ENCODE measurements at regions not wholly inside any gene's neighbourhood (a gene's known extent, or its start where the extent isn't known, plus 50 kb on each side); places are given as distances from the start of the nearest gene placed in this dataset.

- TF ChIP-seq CTCF (IDR thresholded peaks at IDR 0.05; ENCODE audit: unreplicated experiment) = no peak
- Mint-ChIP-seq H3K27ac (ENCODE audit: low read depth, unreplicated experiment) (no peak overlapping the region), H3K27me3 (ENCODE audit: insufficient read depth, unreplicated experiment) (no peaks in the 10 kb centered on the region), H3K4me3 (ENCODE audit: unreplicated experiment) (no peak overlapping the region), H3K36me3 (ENCODE audit: insufficient read depth, unreplicated experiment) (no peaks in the 10 kb centered on the region), H3K9me3 (ENCODE audit: unreplicated experiment) (no peaks in the 10 kb centered on the region), H3K4me1 (ENCODE audit: insufficient read depth, unreplicated experiment) (no peaks in the 10 kb centered on the region)
- ChIA-PET POLR2A (interaction anchor here (1.2 kb wide), 1 partner anchor 11 kb away, joined by 3 read pairs; no protein-coding TSS in a partner anchor), CTCF (interaction anchor here (0.6 to 2.2 kb wide), 6 partner anchors 12 to 559 kb away, joined by 3 to 7 read pairs (median 4); no protein-coding TSS in a partner anchor)
- no TSS peak for BruUV-seq (replicated peaks)
- intact Hi-C loops (cut with micrococcal nuclease) = loop anchor here (1.0 to 5.0 kb wide), 3 partner anchors 65 to 251 kb away; partner anchors contain the start of gene H2AZ1
- DNase-seq (ENCODE audit: unreplicated experiment) = no peak
These were observed 112.8 kb upstream of the H2AZ1 start for GRCh38 chr4:100062921-100063320.

- intact Hi-C loops (cut with micrococcal nuclease) = loop anchor here (5.0 kb wide), 1 partner anchor 250 kb away; no protein-coding TSS in a partner anchor
- no peak overlapping the region for H3K4me3 Mint-ChIP-seq (ENCODE audit: unreplicated experiment)
- ChIA-PET POLR2A (interaction anchor here (0.6 kb wide), 1 partner anchor 43 kb away, joined by 3 read pairs; no protein-coding TSS in a partner anchor), CTCF (interaction anchor here (0.7 to 2.7 kb wide), 3 partner anchors 31 to 64 kb away, joined by 3 to 33 read pairs (median 7); no protein-coding TSS in a partner anchor)
- H3K9me3 Mint-ChIP-seq (ENCODE audit: unreplicated experiment) = no peaks in the 10 kb centered on the region
- no peaks in the 10 kb centered on the region for H3K36me3 Mint-ChIP-seq (ENCODE audit: insufficient read depth, unreplicated experiment)
- H3K4me1 Mint-ChIP-seq (ENCODE audit: insufficient read depth, unreplicated experiment) = no peaks in the 10 kb centered on the region
- no TSS peak for BruUV-seq (replicated peaks)
- no peak for TF ChIP-seq CTCF (IDR thresholded peaks at IDR 0.05; ENCODE audit: unreplicated experiment)
- no peak for DNase-seq (ENCODE audit: unreplicated experiment)
- no peaks in the 10 kb centered on the region for H3K27me3 Mint-ChIP-seq (ENCODE audit: insufficient read depth, unreplicated experiment)
- no peak overlapping the region for H3K27ac Mint-ChIP-seq (ENCODE audit: low read depth, unreplicated experiment)
These were observed 111.8 kb upstream of the H2AZ1 start for GRCh38 chr4:100061835-100062234.

GRCh38 chr4:100060765-100061416, 110.8 kb upstream of the H2AZ1 start:
- H3K27me3 Mint-ChIP-seq (ENCODE audit: insufficient read depth, unreplicated experiment) = no peaks in the 10 kb centered on the region
- ChIA-PET POLR2A (interaction anchor here (0.9 to 1.4 kb wide), 2 partner anchors 62 to 114 kb away, joined by 3 to 4 read pairs; partner anchors contain the start of gene DNAJB14), CTCF (interaction anchor here (0.6 to 2.7 kb wide), 3 partner anchors 61 to 852 kb away, joined by 3 to 33 read pairs (median 7); no protein-coding TSS in a partner anchor)
- TF ChIP-seq CTCF (IDR thresholded peaks at IDR 0.05; ENCODE audit: unreplicated experiment) = no peak
- intact Hi-C loops (cut with micrococcal nuclease) = loop anchor here (5.0 kb wide), 1 partner anchor 249 kb away; no protein-coding TSS in a partner anchor
- no peaks in the 10 kb centered on the region for H3K9me3 Mint-ChIP-seq (ENCODE audit: unreplicated experiment)
- no peak for DNase-seq (ENCODE audit: unreplicated experiment)
- no peaks in the 10 kb centered on the region for H3K36me3 Mint-ChIP-seq (ENCODE audit: insufficient read depth, unreplicated experiment)
- H3K4me1 Mint-ChIP-seq (ENCODE audit: insufficient read depth, unreplicated experiment) = no peaks in the 10 kb centered on the region
- H3K4me3 Mint-ChIP-seq (ENCODE audit: unreplicated experiment) = no peak overlapping the region
- no TSS peak for BruUV-seq (replicated peaks)
- H3K27ac Mint-ChIP-seq (ENCODE audit: low read depth, unreplicated experiment) = no peak overlapping the region

- no peaks in the 10 kb centered on the region for H3K9me3 Mint-ChIP-seq (ENCODE audit: unreplicated experiment)
- ChIA-PET CTCF (interaction anchor here (2.7 kb wide), 1 partner anchor 62 kb away, joined by 33 read pairs; no protein-coding TSS in a partner anchor), POLR2A (interaction anchor here (1.4 kb wide), 1 partner anchor 61 kb away, joined by 4 read pairs; no protein-coding TSS in a partner anchor)
- H3K36me3 Mint-ChIP-seq (ENCODE audit: insufficient read depth, unreplicated experiment) = no peaks in the 10 kb centered on the region
- no peaks in the 10 kb centered on the region for H3K4me1 Mint-ChIP-seq (ENCODE audit: insufficient read depth, unreplicated experiment)
- no TSS peak for BruUV-seq (replicated peaks)
- no peak for TF ChIP-seq CTCF (IDR thresholded peaks at IDR 0.05; ENCODE audit: unreplicated experiment)
- no peaks in the 10 kb centered on the region for H3K27me3 Mint-ChIP-seq (ENCODE audit: insufficient read depth, unreplicated experiment)
- no peak for DNase-seq (ENCODE audit: unreplicated experiment)
- no peak overlapping the region for H3K27ac Mint-ChIP-seq (ENCODE audit: low read depth, unreplicated experiment)
- intact Hi-C loops (cut with micrococcal nuclease) = no loop called here
- H3K4me3 Mint-ChIP-seq (ENCODE audit: unreplicated experiment) = no peak overlapping the region
These were observed 109.4 kb upstream of the H2AZ1 start for GRCh38 chr4:100059467-100059866.
